ENCODE measurements at regions not wholly inside any gene's neighbourhood (a gene's known extent, or its start where the extent isn't known, plus 50 kb on each side); places are given as distances from the start of the nearest gene placed in this dataset.

DNA sequence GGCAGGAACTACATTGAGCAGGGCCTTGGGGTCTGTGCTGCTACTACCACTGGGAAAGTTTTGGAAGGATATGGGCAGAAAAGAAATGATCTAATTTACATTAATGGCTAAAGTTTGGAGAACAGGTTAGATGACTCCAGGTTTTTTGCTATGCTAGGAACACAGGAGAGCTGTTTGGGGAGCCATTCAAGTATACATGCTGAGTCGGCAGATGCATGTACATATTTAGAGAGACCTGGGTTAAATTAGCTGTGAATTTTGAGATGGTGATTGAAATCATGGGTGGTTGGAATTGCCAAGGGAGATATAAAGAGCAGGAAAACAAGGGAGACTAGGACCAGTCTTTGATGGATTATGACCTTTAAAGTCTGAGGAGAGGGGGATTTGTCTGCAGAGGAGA lies 113.1 kb upstream of the BACH2 start:
- H3K4me1 ChIP-seq (ENCODE audit: control insufficient read depth in 1 of 2, insufficient read depth in 2 of 2, low read depth in 1 of 2, low read length in 1 of 2): peaks cover 0 to 10% of the 10 kb centered on the region in 2 experiments; a peak in 1 of 4 replicates
- WGBS (ENCODE audit: low lambda C conversion rate): 68% methylated on average over 1 of the region's 1 CpG
- no peaks in the 10 kb centered on the region for H3F3A ChIP-seq (replicated peaks; ENCODE audit: insufficient read depth)
- no peak for DNase-seq
- no peak overlapping the region for H3K9ac ChIP-seq
- no peaks in the 10 kb centered on the region for H4K20me1 ChIP-seq (ENCODE audit: insufficient read depth)
- no peak overlapping the region for H2AFZ ChIP-seq (ENCODE audit: low read depth)
- H3K4me3 ChIP-seq (ENCODE audit: low read depth in 2 of 2, low read length in 1 of 2): no peak overlapping the region
- no peaks in the 10 kb centered on the region for H3K9me2 ChIP-seq
- no peaks in the 10 kb centered on the region for H3K27me3 ChIP-seq (ENCODE audit: insufficient read depth)
- CTCF ChIA-PET: interaction anchor here (0.7 to 3.5 kb wide), 3 partner anchors 11 to 70 kb away, joined by 3 to 17 read pairs (median 8); no protein-coding TSS in a partner anchor
- H3K36me3 ChIP-seq (replicated peaks in 1 of 2; ENCODE audit: control insufficient read depth in 1 of 2, insufficient read depth in 2 of 2, low read length in 1 of 2): no peaks in the 10 kb centered on the region
- no peak for TF ChIP-seq RXRA (IDR thresholded peaks at IDR 0.05; ENCODE audit: borderline replicate concordance, low read depth)
- no peak for TF ChIP-seq TEAD4 (IDR thresholded peaks at IDR 0.05; ENCODE audit: borderline replicate concordance, insufficient read depth)
- no peak for TF ChIP-seq ELF1 (IDR thresholded peaks at IDR 0.05)
- TF ChIP-seq, protein P1, sequence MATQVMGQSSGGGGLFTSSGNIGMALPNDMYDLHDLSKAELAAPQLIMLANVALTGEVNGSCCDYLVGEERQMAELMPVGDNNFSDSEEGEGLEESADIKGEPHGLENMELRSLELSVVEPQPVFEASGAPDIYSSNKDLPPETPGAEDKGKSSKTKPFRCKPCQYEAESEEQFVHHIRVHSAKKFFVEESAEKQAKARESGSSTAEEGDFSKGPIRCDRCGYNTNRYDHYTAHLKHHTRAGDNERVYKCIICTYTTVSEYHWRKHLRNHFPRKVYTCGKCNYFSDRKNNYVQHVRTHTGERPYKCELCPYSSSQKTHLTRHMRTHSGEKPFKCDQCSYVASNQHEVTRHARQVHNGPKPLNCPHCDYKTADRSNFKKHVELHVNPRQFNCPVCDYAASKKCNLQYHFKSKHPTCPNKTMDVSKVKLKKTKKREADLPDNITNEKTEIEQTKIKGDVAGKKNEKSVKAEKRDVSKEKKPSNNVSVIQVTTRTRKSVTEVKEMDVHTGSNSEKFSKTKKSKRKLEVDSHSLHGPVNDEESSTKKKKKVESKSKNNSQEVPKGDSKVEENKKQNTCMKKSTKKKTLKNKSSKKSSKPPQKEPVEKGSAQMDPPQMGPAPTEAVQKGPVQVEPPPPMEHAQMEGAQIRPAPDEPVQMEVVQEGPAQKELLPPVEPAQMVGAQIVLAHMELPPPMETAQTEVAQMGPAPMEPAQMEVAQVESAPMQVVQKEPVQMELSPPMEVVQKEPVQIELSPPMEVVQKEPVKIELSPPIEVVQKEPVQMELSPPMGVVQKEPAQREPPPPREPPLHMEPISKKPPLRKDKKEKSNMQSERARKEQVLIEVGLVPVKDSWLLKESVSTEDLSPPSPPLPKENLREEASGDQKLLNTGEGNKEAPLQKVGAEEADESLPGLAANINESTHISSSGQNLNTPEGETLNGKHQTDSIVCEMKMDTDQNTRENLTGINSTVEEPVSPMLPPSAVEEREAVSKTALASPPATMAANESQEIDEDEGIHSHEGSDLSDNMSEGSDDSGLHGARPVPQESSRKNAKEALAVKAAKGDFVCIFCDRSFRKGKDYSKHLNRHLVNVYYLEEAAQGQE (IDR thresholded peaks at IDR 0.05; ENCODE audit: low read depth, low read length): no peak
- TF ChIP-seq EZH2phosphoT487 (IDR thresholded peaks at IDR 0.05; ENCODE audit: borderline replicate concordance, low read depth): no peak
- no peak for TF ChIP-seq MXI1 (IDR thresholded peaks at IDR 0.05; ENCODE audit: low read depth, low read length)
- TF ChIP-seq SIN3A (IDR thresholded peaks at IDR 0.05; ENCODE audit: borderline replicate concordance, low read depth, low read length): no peak
- no peak for TF ChIP-seq USF1 (IDR thresholded peaks at IDR 0.05; ENCODE audit: borderline replicate concordance, low read depth)
- no peak for TF ChIP-seq TCF12 (IDR thresholded peaks at IDR 0.05)
- TF ChIP-seq FOXJ3 (CRISPR knock-in tag; IDR thresholded peaks at IDR 0.05): no peak
- TF ChIP-seq RAD21 (IDR thresholded peaks at IDR 0.05; ENCODE audit: low read length): no peak
- no peak for TF ChIP-seq RFX5 (IDR thresholded peaks at IDR 0.05; ENCODE audit: low read length)
- TF ChIP-seq EP300 (IDR thresholded peaks at IDR 0.05; ENCODE audit: borderline replicate concordance in 1 of 2, low read depth in 1 of 2, low read length in 1 of 2): no peak
- TF ChIP-seq, protein P2, sequence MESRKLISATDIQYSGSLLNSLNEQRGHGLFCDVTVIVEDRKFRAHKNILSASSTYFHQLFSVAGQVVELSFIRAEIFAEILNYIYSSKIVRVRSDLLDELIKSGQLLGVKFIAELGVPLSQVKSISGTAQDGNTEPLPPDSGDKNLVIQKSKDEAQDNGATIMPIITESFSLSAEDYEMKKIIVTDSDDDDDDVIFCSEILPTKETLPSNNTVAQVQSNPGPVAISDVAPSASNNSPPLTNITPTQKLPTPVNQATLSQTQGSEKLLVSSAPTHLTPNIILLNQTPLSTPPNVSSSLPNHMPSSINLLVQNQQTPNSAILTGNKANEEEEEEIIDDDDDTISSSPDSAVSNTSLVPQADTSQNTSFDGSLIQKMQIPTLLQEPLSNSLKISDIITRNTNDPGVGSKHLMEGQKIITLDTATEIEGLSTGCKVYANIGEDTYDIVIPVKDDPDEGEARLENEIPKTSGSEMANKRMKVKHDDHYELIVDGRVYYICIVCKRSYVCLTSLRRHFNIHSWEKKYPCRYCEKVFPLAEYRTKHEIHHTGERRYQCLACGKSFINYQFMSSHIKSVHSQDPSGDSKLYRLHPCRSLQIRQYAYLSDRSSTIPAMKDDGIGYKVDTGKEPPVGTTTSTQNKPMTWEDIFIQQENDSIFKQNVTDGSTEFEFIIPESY (IDR thresholded peaks at IDR 0.05; ENCODE audit: borderline replicate concordance, low read depth): no peak
- no peak for TF ChIP-seq TAF1 (IDR thresholded peaks at IDR 0.05; ENCODE audit: borderline replicate concordance, low read depth, low read length)
- TF ChIP-seq SMC3 (IDR thresholded peaks at IDR 0.05; ENCODE audit: low read depth, low read length): no peak
- TF ChIP-seq, protein P3, sequence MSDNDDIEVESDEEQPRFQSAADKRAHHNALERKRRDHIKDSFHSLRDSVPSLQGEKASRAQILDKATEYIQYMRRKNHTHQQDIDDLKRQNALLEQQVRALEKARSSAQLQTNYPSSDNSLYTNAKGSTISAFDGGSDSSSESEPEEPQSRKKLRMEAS (IDR thresholded peaks at IDR 0.05; ENCODE audit: low read depth): no peak
- no peaks in the 10 kb centered on the region for H3K9me3 ChIP-seq
- H3K79me2 ChIP-seq (ENCODE audit: insufficient read depth): no peaks in the 10 kb centered on the region
- H3K4me2 ChIP-seq: no peak overlapping the region
- no peak overlapping the region for H3K27ac ChIP-seq (ENCODE audit: low read depth in 2 of 2, low read length in 1 of 2)
- POLR2A ChIA-PET: no interaction called here
